NT2/D1 (cell line): ENCODE measurements at regions not wholly inside any gene's neighbourhood (a gene's known extent, or its start where the extent isn't known, plus 50 kb on each side); places are given as distances from the start of the nearest gene placed in this dataset.
"Not testable (repeated sequence)": the region's sequence is repeated elsewhere in the genome, so short reads cannot be mapped to it uniquely, and the experiment has no call there.

ENCODE experiments used
- SUZ12 ChIP-seq: IDR thresholded peaks from 2 replicates; pipeline ENCODE4 v1.6.1; 2011; ENCODE audit not compliant: insufficient read length, insufficient read depth; ENCODE audit errors: extremely low read depth
- YY1 ChIP-seq: IDR thresholded peaks from 2 replicates; pipeline ENCODE4 v1.6.1; 2011; ENCODE audit not compliant: insufficient read length, insufficient read depth

DNA sequence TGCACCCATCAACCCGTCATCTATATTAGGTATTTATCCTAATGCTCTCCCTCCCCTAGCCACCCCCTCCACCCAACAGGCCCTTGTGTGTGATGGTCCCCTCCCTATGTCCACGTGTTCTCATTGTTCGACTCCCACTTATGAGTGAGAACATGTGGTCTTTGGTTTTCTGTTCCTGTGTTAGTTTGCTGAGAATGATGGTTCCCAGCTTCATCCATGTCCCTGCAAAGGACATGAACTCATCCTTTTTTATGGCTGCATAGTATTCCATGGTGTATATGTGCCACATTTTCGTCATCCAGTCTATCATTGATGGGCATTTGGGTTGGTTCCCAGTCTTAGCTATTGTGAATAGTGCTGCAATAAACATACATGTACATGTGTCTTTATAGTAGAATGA lies 253.4 kb downstream of the FOXD2 start:
- not testable (repeated sequence) for TF ChIP-seq YY1, SUZ12
